CD4-positive, alpha-beta memory T cell (primary cell): ENCODE measurements at regions not wholly inside any gene's neighbourhood (a gene's known extent, or its start where the extent isn't known, plus 50 kb on each side); places are given as distances from the start of the nearest gene placed in this dataset.

Experiments used
- CTCF ChIA-PET: fragments of 350-600 bp; sonication (Branson Sonifier 250); formaldehyde crosslinking; loops from one replicate; lab custom pipeline; 2021; ENCODE audit warnings: inconsistent platforms; ENCODE audit not compliant: partially characterized antibody; lab: Charles Lee
- POLR2A ChIA-PET: fragments of 350-600 bp; sonication (Branson Sonifier 250); formaldehyde crosslinking; loops from one replicate; lab custom pipeline; 2021; ENCODE audit not compliant: partially characterized antibody; lab: Charles Lee
- DNase-seq, 5 donors: peaks; one replicate each; pipeline versions ENCODE4 v3.0.0 to v3.0.0-alpha.2; 2020 to 2022; ENCODE audit warnings: mixed read lengths in 1 of 5
- H3K27ac ChIP-seq: one replicate; pipeline ENCODE4 v1.7.0; 2013; ENCODE audit warnings: low read depth, low read length
- H3K27me3 ChIP-seq: 2 replicates; pipeline ENCODE4 v1.7.0; 2013; ENCODE audit warnings: mild to moderate bottlenecking, low read length, moderate library complexity; ENCODE audit not compliant: insufficient read depth
- H3K36me3 ChIP-seq: 2 replicates; pipeline ENCODE4 v1.7.0; 2013; ENCODE audit warnings: mild to moderate bottlenecking, low read length, moderate library complexity; ENCODE audit not compliant: insufficient read depth
- H3K4me1 ChIP-seq: 2 replicates; pipeline ENCODE4 v1.7.0; 2013; ENCODE audit warnings: mild to moderate bottlenecking, low read length, moderate library complexity; ENCODE audit not compliant: insufficient read depth
- H3K4me3 ChIP-seq, 2 donors: one replicate each; pipeline ENCODE4 v1.7.0; 2013; ENCODE audit warnings: low read length in 2 of 2, mild to moderate bottlenecking in 1 of 2
- H3K9me3 ChIP-seq, 2 donors: one replicate each; pipeline ENCODE4 v1.7.0; 2013; ENCODE audit warnings: low read length in 2 of 2, control low read depth in 1 of 2; ENCODE audit not compliant: control insufficient read depth in 1 of 2
- H3K27ac Mint-ChIP-seq, 7 donors: one replicate each; pipeline ENCODE4 v1.8.0; 2020 to 2021; ENCODE audit warnings: mixed read lengths in 7 of 7, mild to moderate bottlenecking in 6 of 7, inconsistent platforms in 3 of 7, moderate library complexity in 3 of 7
- H3K27me3 Mint-ChIP-seq, 2 donors: one replicate each; pipeline ENCODE4 v1.8.0; 2020 to 2021; ENCODE audit warnings: mixed read lengths in 2 of 2
- H3K36me3 Mint-ChIP-seq, 2 donors: one replicate each; pipeline ENCODE4 v1.8.0; 2020 to 2021; ENCODE audit warnings: mixed read lengths in 2 of 2, inconsistent platforms in 1 of 2, mild to moderate bottlenecking in 1 of 2
- H3K4me1 Mint-ChIP-seq, 4 donors: one replicate each; pipeline ENCODE4 v1.8.0; 2020 to 2021; ENCODE audit warnings: mixed read lengths in 4 of 4, mild to moderate bottlenecking in 1 of 4
- H3K4me3 Mint-ChIP-seq, 8 donors: one replicate each; pipeline ENCODE4 v1.8.0; 2020 to 2021; ENCODE audit warnings: mixed read lengths in 8 of 8, mild to moderate bottlenecking in 7 of 8, moderate library complexity in 6 of 8, inconsistent platforms in 3 of 8
- H3K9me3 Mint-ChIP-seq, 8 donors: one replicate each; pipeline ENCODE4 v1.8.0; 2020 to 2021; ENCODE audit warnings: mixed read lengths in 8 of 8, mild to moderate bottlenecking in 5 of 8, inconsistent platforms in 3 of 8, moderate library complexity in 1 of 8
- intact Hi-C: fragments of 100-400 bp; cut with micrococcal nuclease; formaldehyde crosslinking; loops from one replicate; pipeline ENCODE4 v1.15.1; 2023

- Histone ChIP-seq H3K4me3 (no peak overlapping the region), H3K36me3 (no peaks in the 10 kb centered on the region), H3K27ac (no peak overlapping the region), H3K27me3 (no peaks in the 10 kb centered on the region), H3K4me1 (no peaks in the 10 kb centered on the region), H3K9me3 (no peaks in the 10 kb centered on the region)
- ChIA-PET CTCF (no interaction called here), POLR2A (no interaction called here)
- H3K27ac Mint-ChIP-seq = no peak overlapping the region
- no peak for DNase-seq
- intact Hi-C loops = no loop called here
- H3K4me1 Mint-ChIP-seq = no peaks in the 10 kb centered on the region
- H3K9me3 Mint-ChIP-seq = peaks cover 0 to 5% (median 0%) of the 10 kb centered on the region in 8 donors
- H3K27me3 Mint-ChIP-seq = no peaks in the 10 kb centered on the region
- no peaks in the 10 kb centered on the region for H3K36me3 Mint-ChIP-seq
- H3K4me3 Mint-ChIP-seq = no peak overlapping the region
Measured at GRCh38 chr13:105979131-105980011, 556.1 kb downstream of the EFNB2 start.

- ChIA-PET CTCF (interaction anchor here (1.2 kb wide), 1 partner anchor 11 kb away, joined by 3 read pairs; no protein-coding TSS in a partner anchor), POLR2A (no interaction called here)
Measured at GRCh38 chr13:105974380-105974779, 561.1 kb downstream of the EFNB2 start.

DNA sequence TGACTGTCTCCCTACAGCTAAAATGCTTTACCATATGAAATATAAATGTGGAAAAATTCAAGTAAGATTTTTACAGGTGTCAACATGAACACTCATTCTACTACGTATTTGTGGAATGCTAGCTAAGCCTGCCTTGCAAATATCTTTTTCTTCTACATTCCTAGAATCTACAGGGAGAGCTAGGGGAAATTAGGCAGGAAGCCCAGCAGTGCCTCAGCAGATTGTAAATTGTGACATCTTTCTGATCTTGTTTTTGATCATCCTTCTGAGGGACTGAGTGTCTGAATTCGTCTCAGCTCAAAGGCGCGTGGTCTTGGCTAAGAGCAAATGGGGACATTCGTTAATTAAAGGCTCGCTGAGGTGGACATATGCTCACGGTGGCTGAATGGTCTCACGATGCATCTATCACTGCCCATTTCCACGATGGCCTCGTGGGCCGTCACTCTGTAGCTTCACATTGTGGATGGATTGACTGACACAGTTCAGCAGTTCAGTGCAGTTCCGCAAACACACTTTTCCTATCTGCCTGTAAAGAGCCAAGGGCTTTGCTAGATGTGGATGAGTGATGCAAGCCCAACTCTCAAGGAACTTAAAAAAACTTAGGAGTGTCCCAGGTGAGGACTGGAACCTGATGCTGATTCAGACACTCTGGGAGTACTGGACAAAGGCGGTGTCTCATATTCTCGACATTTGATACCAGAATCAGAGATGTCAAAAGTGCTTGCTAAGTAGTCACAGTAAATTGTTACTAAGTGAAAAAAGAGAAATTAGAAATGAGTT is 562.5 kb downstream of the EFNB2 start:
- no peak for DNase-seq
- no peak overlapping the region for H3K27ac ChIP-seq
- intact Hi-C loops = no loop called here
- no peaks in the 10 kb centered on the region for H3K27me3 ChIP-seq
- H3K4me3 Mint-ChIP-seq = no peak overlapping the region
- H3K27me3 Mint-ChIP-seq = no peaks in the 10 kb centered on the region
- POLR2A ChIA-PET = no interaction called here
- H3K4me3 ChIP-seq = no peak overlapping the region
- CTCF ChIA-PET = no interaction called here
- peaks cover 0 to 5% (median 0%) of the 10 kb centered on the region in 8 donors for H3K9me3 Mint-ChIP-seq
- no peak overlapping the region for H3K27ac Mint-ChIP-seq
- no peaks in the 10 kb centered on the region for H3K4me1 ChIP-seq
- no peaks in the 10 kb centered on the region for H3K36me3 ChIP-seq
- H3K9me3 ChIP-seq = no peaks in the 10 kb centered on the region
- no peaks in the 10 kb centered on the region for H3K4me1 Mint-ChIP-seq
- H3K36me3 Mint-ChIP-seq = no peaks in the 10 kb centered on the region

More at GRCh38 chr13:105974380-105974779, 561.1 kb downstream of the EFNB2 start:
- H3K27ac Mint-ChIP-seq = no peak overlapping the region
- Histone ChIP-seq H3K4me1 (no peaks in the 10 kb centered on the region), H3K36me3 (no peaks in the 10 kb centered on the region), H3K9me3 (no peaks in the 10 kb centered on the region), H3K27ac (no peak overlapping the region), H3K4me3 (no peak overlapping the region), H3K27me3 (no peaks in the 10 kb centered on the region)
- H3K36me3 Mint-ChIP-seq = no peaks in the 10 kb centered on the region
- no peak for DNase-seq
- intact Hi-C loops = no loop called here
- no peaks in the 10 kb centered on the region for H3K27me3 Mint-ChIP-seq
- H3K9me3 Mint-ChIP-seq = peaks cover 0 to 5% (median 0%) of the 10 kb centered on the region in 8 donors
- H3K4me1 Mint-ChIP-seq = no peaks in the 10 kb centered on the region
- H3K4me3 Mint-ChIP-seq = no peak overlapping the region

DNA sequence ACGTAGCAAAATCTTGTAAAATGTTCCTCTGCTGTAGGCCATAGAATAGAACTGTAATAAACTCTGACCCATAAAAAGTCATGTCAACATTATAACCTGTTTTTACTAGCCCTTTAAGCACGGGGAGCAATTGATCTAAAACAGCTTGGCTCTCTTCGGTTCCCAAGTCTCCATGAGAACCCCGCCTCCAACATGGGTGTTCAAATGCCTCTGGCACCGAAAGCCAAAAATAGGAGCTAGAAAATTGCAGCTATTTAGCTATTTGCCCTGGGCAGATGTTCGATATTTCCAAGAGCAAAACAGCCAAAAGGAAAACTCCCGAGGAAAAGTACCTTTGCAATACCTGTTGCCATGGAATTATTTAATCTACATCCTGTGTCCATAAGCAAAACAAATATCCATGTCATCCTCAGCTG is 563.1 kb downstream of the EFNB2 start:
- POLR2A ChIA-PET = no interaction called here

DNA sequence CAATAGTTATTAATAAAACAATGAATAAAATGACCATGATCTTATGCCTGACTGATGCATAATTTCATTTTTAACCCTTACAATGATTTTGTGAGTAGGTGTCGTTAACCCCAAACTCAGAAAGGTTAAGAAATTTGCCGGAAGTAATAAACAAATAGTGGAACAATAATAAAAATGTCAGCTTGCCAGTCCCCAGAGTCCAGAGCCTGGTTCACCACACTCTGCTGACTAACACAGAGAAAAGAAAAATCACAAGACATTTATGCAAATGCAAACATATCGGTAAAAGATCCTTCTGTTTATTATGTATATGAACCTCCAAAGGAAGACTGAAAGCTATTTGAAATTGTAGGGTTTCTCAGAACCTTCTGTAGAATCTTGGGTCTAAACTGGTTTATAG is 563.7 kb downstream of the EFNB2 start:
- Mint-ChIP-seq H3K27ac (no peak overlapping the region), H3K4me1 (no peaks in the 10 kb centered on the region), H3K27me3 (no peaks in the 10 kb centered on the region), H3K36me3 (no peaks in the 10 kb centered on the region), H3K4me3 (no peak overlapping the region), H3K9me3 (peaks cover 0 to 3% (median 0%) of the 10 kb centered on the region in 8 donors)
- ChIA-PET POLR2A (no interaction called here), CTCF (no interaction called here)
- Histone ChIP-seq H3K27me3 (no peaks in the 10 kb centered on the region), H3K27ac (no peak overlapping the region), H3K36me3 (no peaks in the 10 kb centered on the region), H3K9me3 (no peaks in the 10 kb centered on the region), H3K4me1 (no peaks in the 10 kb centered on the region), H3K4me3 (no peak overlapping the region)
- no peak for DNase-seq
- intact Hi-C loops = no loop called here

More for the DNA sequence above, 563.1 kb downstream of the EFNB2 start:
- Histone ChIP-seq H3K36me3 (no peaks in the 10 kb centered on the region), H3K4me3 (no peak overlapping the region), H3K4me1 (no peaks in the 10 kb centered on the region), H3K27me3 (no peaks in the 10 kb centered on the region), H3K27ac (no peak overlapping the region), H3K9me3 (no peaks in the 10 kb centered on the region)
- CTCF ChIA-PET = no interaction called here
- H3K4me3 Mint-ChIP-seq = no peak overlapping the region
- intact Hi-C loops = no loop called here
- H3K27ac Mint-ChIP-seq = no peak overlapping the region
- peaks cover 0 to 3% (median 0%) of the 10 kb centered on the region in 8 donors for H3K9me3 Mint-ChIP-seq
- no peaks in the 10 kb centered on the region for H3K27me3 Mint-ChIP-seq
- H3K4me1 Mint-ChIP-seq = no peaks in the 10 kb centered on the region
- no peak for DNase-seq
- H3K36me3 Mint-ChIP-seq = no peaks in the 10 kb centered on the region

- Mint-ChIP-seq H3K27me3 (no peaks in the 10 kb centered on the region), H3K36me3 (no peaks in the 10 kb centered on the region), H3K9me3 (peaks cover 0 to 3% (median 0%) of the 10 kb centered on the region in 8 donors), H3K27ac (no peak overlapping the region), H3K4me3 (no peak overlapping the region), H3K4me1 (no peaks in the 10 kb centered on the region)
- Histone ChIP-seq H3K36me3 (no peaks in the 10 kb centered on the region), H3K9me3 (no peaks in the 10 kb centered on the region), H3K4me3 (no peak overlapping the region), H3K27me3 (no peaks in the 10 kb centered on the region), H3K27ac (no peak overlapping the region), H3K4me1 (no peaks in the 10 kb centered on the region)
- intact Hi-C loops = no loop called here
- ChIA-PET CTCF (no interaction called here), POLR2A (no interaction called here)
- DNase-seq = no peak
Measured at GRCh38 chr13:105971312-105971711, 564.1 kb downstream of the EFNB2 start.

DNA sequence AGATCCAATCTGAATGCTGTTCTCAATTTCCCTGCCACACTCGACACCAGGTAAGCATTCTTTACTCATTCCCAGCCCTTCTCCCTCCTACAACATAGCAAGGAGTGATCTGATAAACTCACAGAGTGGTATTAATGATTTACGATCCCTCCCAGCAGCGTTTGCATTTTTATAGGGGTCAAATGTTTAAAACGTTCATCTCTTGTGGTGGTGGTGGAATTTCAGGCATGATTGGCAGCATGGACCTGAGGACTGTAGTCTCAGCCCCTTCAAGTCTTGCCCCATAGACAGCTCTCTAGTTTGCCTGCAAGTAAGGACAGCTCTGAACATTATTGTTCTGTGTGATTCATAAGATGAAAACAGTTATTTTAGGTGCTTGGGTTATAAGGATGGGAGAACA is 565.7 kb downstream of the EFNB2 start:
- Mint-ChIP-seq H3K4me3 (no peak overlapping the region), H3K27ac (no peak overlapping the region), H3K27me3 (no peaks in the 10 kb centered on the region), H3K36me3 (no peaks in the 10 kb centered on the region), H3K9me3 (no peaks in the 10 kb centered on the region), H3K4me1 (no peaks in the 10 kb centered on the region)
- intact Hi-C loops = no loop called here
- Histone ChIP-seq H3K9me3 (no peaks in the 10 kb centered on the region), H3K27ac (no peak overlapping the region), H3K27me3 (no peaks in the 10 kb centered on the region), H3K36me3 (no peaks in the 10 kb centered on the region), H3K4me1 (no peaks in the 10 kb centered on the region), H3K4me3 (no peak overlapping the region)
- DNase-seq = no peak
- ChIA-PET POLR2A (no interaction called here), CTCF (no interaction called here)
